SW 1271 (cell line): ENCODE measurements at regions not wholly inside any gene's neighbourhood (a gene's known extent, or its start where the extent isn't known, plus 50 kb on each side); places are given as distances from the start of the nearest gene placed in this dataset.

Experiments
- DNase-seq, 2 experiments: peaks; one replicate each; lab custom pipeline; 2025; lab: John Stamatoyannopoulos, UW

DNA sequence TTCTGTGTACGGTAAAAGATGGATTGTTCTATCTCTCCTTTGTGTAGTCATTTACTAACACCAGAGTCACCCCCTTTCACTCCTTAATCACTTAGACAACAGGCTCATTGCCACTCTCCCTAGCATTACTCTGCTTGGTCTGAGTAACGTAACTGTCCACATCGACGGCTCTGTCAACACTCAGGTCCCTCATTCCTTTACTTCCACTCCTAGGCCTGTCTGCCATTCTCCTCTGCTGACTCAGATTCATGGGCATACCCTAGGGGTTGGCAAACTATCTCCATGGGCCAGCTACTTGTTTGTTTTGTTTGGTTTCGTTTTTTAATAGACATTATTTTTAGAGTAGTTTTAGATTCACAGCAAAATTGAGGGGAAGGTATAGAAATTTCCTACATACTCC lies 243.9 kb downstream of the NR4A2 start:
- DNase-seq, result no peak

DNA sequence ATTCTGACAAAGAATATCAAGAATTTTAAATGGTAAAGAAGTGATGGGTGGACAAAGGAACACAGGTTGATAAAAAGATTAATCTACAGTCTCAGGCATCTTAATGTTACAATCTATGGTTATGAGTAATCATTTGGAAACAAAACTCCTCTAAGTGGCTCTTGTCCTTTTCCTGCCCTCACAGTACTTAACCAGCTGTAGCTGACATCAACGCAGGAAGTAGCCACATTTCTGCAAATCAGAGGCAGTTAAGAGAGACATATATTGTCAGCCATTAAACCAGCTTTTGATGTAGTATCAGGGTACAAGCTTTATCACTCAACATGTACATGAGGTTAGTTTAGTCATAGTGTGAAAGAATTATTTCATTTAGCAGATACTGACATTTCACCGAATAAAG lies 244.6 kb downstream of the NR4A2 start:
- peak in 1 of 2 experiments; percentile 14 for DNase-seq

DNA sequence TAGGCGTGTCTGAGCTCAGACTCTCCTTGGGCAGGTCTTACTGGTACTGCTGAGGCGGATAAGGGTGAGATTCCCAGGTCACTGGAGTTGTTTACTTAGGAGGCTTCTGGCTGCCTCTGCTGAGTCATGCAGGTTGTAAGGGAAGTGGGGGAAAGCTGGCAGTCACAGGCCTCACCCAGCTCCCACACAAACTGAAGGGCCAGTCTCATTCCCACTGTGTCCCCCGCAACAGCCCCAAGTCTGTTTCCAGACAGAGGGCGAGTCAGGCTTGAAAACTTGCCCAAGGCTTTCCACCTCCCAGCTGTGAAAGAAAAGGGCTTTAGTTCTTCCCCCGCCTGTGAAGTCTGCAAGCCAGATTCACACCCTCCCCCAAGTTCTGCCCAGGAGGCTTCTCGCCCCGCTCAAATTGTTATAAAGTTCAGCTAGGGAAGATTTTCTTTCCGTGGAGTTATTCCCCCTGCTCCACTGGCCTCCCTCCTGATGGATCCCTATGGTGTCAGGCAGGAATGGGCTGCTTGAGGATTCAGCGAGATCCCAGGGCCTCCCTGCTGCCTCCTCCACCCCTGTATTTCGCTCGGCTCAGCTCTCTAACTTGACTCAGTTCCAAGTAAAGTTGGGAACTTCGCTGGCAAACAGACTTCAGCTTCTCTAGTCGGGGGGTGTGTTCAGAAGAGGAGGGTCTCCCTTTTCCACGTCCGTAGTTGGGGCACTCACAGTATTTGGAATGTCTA lies 248.6 kb downstream of the NR4A2 start:
- DNase-seq, result no peak

DNA sequence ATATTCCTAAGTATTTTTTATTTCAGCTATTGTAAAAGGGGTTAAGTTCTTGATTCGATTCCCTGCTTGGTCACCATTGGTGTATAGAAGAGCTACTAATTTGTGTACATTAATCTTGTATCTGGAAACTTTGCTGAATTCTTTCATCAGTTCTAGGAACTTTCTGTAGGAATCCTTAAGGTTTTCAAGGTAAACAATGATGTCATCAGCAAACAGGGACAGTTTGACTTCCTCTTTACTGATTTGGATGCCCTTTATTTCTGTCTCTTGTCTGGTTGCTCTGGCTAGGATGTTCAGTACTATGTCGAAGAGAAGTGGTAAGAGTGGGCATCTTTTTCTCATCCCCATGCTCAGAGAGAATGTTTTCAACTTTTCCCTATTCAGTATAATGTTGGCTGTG lies 252.7 kb downstream of the NR4A2 start:
- no peak for DNase-seq

DNA sequence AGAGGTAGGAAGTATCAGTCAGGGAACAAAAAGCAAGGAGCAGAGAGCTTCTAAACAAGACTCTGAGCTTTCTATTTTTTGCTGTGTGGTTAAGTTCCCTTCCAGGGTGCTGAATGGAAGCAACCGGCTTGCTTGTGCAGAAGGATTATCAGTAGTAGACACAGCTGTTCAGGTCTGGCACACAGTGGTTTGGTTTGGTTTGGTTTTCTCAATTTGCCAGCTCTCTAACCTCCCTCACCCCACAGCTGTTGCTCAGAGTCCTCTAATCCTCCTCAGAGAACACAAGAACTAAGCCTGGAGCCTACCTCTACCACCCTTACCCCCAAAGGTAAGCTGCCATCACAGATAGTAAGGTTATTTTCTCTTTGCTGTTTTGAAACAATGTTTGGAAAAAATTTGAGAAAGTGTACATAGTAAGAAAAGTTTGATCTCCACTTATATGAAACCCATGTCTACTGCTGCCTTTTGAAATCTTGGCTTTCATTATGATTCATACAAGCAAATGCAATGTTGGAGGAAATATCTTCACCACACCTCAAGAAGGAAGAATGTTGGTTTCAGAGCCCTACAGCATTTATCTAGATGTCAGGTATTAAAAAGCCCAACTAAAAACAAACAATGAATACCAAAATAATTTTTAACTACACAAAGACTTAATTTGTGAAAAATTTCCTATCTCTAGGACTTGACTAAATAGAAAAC lies 255.3 kb downstream of the NR4A2 start:
- DNase-seq, result no peak

DNA sequence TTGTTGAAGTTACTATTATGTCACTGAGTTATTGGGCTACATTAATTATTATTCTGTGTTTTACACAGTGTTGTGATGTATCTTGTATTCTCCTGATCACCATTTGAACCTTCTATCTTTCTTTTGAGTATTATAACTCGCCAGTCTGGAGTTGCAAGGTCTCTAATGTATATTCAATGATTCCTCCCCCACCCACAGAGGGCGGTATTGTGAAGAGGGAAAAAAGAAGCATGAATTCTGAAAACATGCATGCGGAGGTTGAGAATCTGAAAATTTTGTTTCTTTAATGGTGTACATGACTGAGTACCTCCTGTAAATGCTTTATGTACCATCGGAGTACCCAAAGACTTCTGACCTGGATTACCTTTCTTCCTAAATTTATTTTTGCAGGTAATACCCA lies 266.6 kb downstream of the NR4A2 start:
- DNase-seq, result no peak

DNA sequence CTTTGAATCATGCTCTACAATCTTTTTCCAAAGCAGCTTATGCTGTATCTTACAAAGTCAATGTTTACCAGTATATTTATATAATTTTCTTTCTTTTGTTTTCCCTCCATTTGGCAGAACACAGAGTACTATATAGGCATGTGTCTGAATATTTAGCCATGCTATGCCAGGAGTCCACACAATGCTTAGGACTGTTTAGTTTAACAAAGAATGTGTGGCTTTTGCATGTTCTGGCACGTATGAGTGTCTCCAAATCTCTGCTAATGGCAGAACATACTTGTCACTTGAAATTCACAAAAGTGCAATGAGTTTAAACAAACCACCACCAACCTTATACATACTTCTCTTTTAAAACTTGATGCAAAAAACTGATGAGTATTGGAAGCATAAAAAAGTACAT lies 268.0 kb downstream of the NR4A2 start:
- no peak for DNase-seq

DNA sequence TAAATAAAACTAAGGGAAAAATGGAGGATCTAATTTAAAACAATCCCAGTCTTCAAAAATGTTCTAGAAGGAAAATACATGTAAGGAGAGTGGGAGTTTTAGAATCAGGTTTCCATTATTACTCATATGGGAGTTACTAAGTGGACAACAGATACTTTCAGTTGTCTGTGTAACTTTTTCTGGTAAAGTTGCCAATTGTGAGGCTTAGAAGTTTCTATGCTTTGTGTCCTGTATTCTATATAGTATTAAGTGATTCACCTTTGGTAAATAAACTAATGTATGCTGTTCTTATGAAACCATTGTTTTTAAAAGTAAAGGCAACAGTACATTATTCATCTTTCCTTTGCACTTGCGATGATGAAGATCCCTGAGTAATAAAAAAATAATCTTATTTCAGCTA lies 274.9 kb downstream of the NR4A2 start:
- DNase-seq, result no peak

DNA sequence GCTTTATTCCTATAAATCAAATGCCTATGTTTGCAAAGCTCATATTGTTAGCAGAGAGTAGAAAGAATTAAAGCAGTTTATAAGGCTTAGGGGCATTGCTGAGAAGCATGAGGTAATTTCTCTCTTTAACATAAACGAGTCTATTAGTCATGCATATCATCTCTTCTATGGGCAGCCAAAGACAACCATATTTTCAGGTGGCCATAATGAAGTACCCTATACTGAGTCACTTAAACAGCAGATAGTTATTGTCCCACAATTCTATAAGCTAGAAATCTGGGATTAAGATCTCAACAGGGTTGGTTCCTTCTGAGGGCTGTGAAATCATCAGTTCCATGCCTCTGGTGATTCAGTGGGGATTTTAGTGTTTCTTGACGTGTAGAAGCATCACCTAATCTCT lies 277.5 kb downstream of the NR4A2 start:
- no peak for DNase-seq

DNA sequence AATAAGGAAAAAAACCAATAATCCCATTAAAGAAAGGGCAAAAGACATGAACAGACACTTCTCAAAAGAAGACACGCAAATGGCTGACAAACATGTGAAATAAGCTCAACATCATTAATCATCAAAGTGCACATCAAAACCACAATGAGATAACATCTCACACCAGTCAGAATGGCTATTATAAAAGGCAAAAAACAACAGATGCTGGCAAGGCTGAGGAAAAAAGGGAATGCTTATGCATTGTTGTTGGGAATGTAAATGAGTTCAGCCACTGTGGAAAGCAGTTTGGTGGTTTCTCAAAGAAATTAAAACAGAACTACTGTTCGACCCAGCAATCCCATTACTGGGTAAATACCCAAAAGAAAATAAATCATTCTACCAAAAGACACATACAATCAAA lies 285.6 kb downstream of the NR4A2 start:
- no peak for DNase-seq

DNA sequence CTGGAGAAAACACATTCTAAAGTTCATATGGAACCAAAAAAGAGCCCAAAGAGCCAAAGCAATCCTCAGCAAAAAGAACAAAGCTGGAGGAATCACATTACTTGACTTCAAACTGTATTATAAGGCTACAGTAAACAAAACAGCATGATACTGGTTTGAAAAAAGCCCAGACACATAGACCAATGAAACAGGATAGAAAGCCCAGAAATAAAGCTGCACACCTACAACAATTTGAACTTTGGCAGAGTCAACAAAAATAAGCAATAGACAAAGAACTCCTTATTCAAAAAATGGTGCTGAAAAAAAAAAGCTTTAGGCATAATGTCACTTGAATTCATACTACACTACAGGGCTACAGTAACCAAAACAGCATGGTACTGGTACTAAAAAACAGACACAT lies 289.6 kb downstream of the NR4A2 start:
- no peak for DNase-seq

DNA sequence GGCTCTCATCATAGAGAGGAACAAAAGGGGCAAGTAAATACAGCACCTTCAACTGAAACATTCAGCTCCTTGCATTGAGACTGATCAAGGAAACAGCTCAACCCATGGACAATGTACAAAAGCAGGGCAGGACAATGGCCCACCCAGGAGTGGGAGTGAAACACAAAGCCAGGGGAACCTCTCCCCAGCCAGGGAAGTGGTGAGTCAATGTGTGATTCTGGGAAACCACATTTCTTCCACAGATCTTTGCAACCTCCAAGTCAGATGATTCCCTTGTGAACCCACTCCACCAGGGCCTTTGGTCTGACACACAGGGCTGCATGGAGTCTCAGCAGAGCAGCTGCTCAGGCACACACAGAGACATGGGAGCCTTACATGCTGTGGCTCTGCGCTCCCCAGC lies 294.5 kb downstream of the NR4A2 start:
- DNase-seq, result no peak

DNA sequence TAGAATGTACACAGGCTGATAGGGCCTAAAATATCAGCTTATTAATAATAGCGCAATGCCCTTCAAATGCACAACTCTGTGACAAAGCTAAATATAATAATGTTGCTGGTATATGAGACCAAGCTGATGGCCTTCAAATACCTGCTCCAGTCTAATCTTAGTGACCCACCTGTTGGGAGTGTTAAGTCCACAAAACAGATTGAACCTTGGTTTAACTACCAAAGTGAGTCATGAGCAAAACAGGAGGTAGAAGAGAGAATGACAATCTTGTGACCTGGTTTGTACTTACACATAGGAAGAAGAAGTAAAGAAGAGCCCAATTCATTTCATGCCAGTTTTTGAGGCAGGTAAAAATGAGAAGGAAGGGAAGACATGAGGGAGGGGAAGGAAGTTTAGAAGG lies 295.0 kb downstream of the NR4A2 start:
- DNase-seq, result no peak

DNA sequence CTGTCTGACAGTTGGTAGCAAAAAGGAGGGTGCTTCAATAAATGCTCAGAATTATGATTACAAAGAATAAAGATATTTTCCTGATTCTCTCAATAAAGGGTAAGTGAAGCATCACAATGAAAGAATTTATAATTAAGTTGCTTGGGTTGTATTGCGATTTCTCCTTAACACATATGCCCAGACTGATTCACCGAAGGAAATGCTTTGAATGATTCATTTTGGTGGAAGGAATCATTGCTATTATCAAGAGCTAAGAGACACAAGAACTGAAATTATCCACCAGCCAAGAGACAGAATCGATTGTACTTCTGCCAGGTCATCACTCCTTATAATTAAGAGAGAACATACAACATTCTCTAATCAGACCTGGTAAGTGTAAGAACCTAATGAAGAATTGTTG lies 301.4 kb downstream of the NR4A2 start:
- DNase-seq, result no peak

DNA sequence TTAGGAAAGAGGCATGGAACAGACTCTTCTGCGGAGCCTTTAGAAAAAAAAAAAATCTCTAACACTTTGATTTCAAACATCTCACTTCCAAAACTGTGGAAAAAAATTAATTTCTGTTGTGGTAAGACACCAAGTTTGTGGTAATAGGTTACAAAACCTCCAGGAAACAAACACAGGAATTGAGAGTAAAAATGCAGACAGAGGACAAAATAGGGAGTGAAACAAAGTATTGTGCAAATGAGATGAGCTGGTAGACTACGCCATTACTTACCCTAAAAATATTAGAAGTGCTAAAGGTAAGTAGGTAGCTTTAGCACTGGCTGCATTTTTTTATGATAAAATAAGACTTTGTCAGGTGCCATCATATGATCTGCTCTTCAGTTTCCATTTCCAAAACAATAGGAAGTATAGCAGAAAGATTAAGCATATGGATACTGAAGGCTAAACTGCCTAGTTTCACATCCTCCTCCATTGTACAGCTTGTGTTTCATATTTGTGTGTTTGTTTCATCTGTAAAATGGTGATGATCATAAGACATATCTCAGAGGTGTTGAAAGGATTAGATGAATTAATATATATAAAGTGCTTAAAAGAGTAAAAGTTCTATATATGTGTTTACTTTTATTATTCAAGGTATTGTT lies 309.2 kb downstream of the NR4A2 start:
- DNase-seq, result no peak

DNA sequence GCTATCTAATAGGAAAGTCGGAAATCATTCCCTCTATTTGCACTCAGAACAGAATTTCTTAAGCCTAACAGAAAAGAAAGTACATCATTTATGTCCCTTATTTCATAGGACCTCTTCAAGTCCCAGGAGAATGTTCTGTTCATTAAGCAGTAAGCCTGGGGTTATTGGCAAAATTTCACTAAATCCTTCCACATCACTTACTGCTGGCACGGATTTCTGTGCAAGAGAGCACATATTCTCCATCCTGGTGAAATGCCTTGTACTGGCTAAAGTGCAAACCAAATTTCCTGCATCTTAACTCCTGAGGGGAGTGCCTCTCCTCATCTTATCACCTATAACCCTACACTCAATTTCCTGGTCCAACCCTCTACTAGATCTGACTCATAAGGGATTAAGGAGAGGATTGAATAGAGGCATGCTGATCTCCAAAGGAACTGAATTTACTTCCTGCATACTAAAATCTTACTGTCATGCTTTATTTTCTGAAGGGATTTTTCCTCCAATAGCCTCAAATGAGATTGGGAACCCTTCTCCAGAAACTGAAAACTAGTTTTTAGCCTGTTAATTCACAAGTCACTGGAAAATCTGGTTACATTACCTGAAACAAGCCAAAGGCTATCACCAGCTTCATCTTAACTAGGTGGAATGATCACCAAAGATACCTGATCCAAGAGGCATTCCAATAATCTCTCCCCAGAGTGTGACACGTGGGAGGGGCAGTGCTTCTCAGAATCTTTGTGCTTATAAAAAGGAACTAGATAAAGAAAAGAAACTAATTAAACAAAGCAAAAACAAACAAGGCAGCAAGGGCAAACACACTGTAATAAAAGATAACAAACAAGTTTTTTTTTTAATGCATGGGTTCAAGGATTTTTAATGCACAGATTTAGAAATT lies 311.1 kb downstream of the NR4A2 start:
- DNase-seq, result no peak

DNA sequence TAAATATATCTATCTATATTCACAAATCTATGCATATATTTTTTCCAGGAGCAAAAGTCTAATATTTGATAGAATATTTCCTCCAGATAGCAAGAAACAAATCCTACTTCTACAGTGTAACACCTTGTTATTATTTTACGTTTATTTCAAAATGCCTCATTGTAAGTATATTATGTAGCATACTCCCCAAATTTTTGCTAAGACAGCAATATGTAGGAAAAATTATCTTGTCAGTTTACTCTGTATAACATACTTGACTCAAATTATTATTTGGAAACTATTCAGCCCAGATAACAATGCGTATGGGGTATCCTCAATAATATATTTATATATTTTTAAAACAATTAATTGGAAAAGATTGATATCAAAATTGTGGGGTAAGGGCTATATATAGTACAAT lies 313.2 kb downstream of the NR4A2 start:
- no peak for DNase-seq

DNA sequence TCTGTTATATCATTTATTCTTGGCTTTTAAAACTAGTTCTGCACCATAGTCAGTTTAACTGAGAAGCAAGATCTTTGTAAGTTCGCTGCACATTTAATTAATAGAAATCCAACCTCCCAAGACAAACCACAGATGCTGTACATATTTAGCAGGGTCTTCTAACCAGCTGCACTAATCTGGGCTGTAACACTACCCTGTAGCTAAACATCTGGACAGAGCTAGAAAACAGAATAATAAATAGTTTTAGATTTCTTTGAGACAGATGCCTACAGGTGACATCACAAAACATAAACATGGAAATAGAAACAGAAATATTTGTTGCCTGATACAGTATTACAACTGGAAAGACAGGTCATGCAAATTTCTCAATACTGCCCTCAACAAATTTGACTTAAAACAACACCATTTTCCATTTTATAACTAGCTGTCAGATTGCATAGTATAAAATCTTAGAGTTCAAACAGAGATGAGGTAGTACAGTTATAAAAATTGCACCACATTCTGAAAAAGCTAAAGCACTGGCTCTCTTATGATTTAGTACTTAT lies 315.1 kb downstream of the NR4A2 start:
- no peak for DNase-seq

DNA sequence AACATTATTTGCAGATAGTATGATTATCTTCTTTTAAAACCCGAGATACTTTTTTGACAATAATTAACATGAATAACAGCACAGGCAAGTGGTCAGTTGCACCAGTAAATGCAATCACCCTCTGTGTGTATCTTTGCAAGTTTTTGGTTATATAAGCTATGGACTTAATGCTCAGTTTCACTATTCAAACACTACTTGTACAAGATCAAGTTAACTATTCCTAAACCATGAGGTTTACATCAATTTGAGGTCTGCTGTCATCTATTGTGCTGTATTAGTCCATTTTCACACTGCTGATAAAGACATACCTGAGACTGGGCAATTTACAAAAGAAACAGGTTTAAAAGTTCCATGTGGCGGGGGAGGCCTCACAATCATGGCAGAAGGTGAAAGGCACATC lies 323.2 kb downstream of the NR4A2 start:
- no peak for DNase-seq

DNA sequence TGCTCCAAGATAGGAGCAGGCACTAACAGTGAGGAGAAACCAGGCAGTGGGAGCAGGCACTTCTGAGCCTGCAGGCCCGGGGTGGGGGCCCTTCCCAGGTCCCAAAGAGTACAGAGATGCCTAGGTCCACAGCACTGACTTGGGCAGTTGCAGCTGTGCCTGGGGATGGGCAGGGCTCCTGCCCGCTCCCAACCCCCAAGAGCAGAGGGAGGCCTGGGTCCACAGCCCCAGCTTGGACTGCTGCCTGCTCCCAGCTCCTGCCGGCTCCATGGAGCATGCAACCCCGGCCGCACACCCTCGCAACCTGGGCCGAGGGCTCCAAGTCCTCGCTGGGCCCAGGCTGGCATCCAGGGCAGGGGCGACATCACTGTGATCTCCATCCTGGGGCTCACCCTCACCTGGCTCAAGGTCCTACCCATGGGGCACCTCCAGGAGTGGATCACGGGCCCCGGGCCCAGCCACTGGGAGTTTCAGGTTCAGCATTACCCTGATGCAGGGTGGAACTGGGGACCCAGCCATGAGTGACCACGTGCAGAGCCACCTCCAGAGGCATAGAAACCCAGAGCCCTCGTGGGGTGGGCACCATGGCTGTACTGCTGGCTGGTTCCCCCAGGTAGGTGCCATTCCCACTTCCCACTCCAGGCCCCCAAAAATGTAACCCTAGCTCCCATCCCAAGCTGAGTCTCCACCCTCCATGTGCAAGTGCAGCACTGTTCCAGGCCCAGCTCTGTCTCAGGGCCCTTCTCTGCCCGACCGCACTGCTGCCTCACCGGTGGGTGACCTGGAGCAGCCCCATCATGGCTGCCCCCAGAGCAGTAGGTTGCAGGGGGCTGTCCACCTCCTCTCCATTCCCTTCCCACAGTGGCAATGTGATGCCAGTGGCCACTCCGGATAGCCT lies 325.6 kb downstream of the NR4A2 start:
- no peak for DNase-seq
